ENCODE measurements at regions not wholly inside any gene's neighbourhood (a gene's known extent, or its start where the extent isn't known, plus 50 kb on each side); places are given as distances from the start of the nearest gene placed in this dataset.
A peak's percentile ranks its signal among the peaks of the same experiment; 100 is the strongest.

GRCh38 chr11:104432526-104432925 is 268.6 kb upstream of the PDGFD start:
- Mint-ChIP-seq H3K4me3 (no peak overlapping the region), H3K9me3 (peaks cover 6% of the 10 kb centered on the region; the same call in 1 of the 2 replicates), H3K4me1 (peaks cover 19% of the 10 kb centered on the region), H3K27ac (no peak overlapping the region), H3K27me3 (ENCODE audit: low read depth) (no peaks in the 10 kb centered on the region), H3K36me3 (no peaks in the 10 kb centered on the region)
- DNase-seq (ENCODE audit: low spot score), result no peak
- ChIA-PET CTCF (no interaction called here), POLR2A (no interaction called here)
- no peak for TF ChIP-seq GABPB1 (CRISPR knock-in tag; IDR thresholded peaks at IDR 0.05)
- no peak for TF ChIP-seq MLX (CRISPR knock-in tag; IDR thresholded peaks at IDR 0.05)
- TF ChIP-seq USF2 (CRISPR knock-in tag; IDR thresholded peaks at IDR 0.05), result no peak
- TF ChIP-seq FOXP1 (CRISPR knock-in tag; IDR thresholded peaks at IDR 0.05; ENCODE audit: borderline replicate concordance), result no peak
- TF ChIP-seq ZNF532 (CRISPR knock-in tag; IDR thresholded peaks at IDR 0.05; ENCODE audit: borderline replicate concordance), result no peak
- no peak for TF ChIP-seq ARID4B (CRISPR knock-in tag; IDR thresholded peaks at IDR 0.05; ENCODE audit: borderline replicate concordance)
- no peak for TF ChIP-seq ZNF219 (CRISPR knock-in tag; IDR thresholded peaks at IDR 0.05; ENCODE audit: borderline replicate concordance)
- no peak for TF ChIP-seq ZBTB21 (CRISPR knock-in tag; IDR thresholded peaks at IDR 0.05; ENCODE audit: borderline replicate concordance)
- TF ChIP-seq TCF7 (CRISPR knock-in tag; IDR thresholded peaks at IDR 0.05; ENCODE audit: low read depth), result no peak
- no peak for TF ChIP-seq NFATC4 (CRISPR knock-in tag; IDR thresholded peaks at IDR 0.05)
- no peak for TF ChIP-seq AFF4 (CRISPR knock-in tag; IDR thresholded peaks at IDR 0.05; ENCODE audit: borderline replicate concordance)
- no peak for TF ChIP-seq TEAD4 (CRISPR knock-in tag; IDR thresholded peaks at IDR 0.05)
- no peak for TF ChIP-seq GRHL2 (CRISPR knock-in tag; IDR thresholded peaks at IDR 0.05; ENCODE audit: insufficient replicate concordance, severe bottlenecking)
- TF ChIP-seq FOXK1 (CRISPR knock-in tag; IDR thresholded peaks at IDR 0.05), result no peak
- TF ChIP-seq ZSCAN18 (CRISPR knock-in tag; IDR thresholded peaks at IDR 0.05), result no peak
- peak; percentile 56 for ATAC-seq
